OCI-LY7 (cell line): ENCODE measurements at regions not wholly inside any gene's neighbourhood (a gene's known extent, or its start where the extent isn't known, plus 50 kb on each side); places are given as distances from the start of the nearest gene placed in this dataset.

Experiments used
- CTCF ChIP-seq: fragments of 200-600 bp; sonication (generic); conservative IDR thresholded peaks from 2 replicates; pipeline ENCODE4 v1.5.1; 2014; ENCODE audit warnings: mild to moderate bottlenecking, antibody characterized with exemption, low read length, moderate library complexity, mixed read lengths
- EZH2phosphoT487 ChIP-seq: fragments of 200-600 bp; sonication (generic); IDR thresholded peaks from 2 replicates; pipeline ENCODE4 v1.6.1; 2018; ENCODE audit warnings: low read depth, borderline replicate concordance, mild to moderate bottlenecking, mixed run types, antibody characterized with exemption, low read length, moderate library complexity, mixed read lengths

GRCh38 chr9:115423646-115424045 lies 305.7 kb upstream of the TNC start:
- no peak for TF ChIP-seq CTCF
- no peak for TF ChIP-seq EZH2phosphoT487
